ENCODE measurements at regions not wholly inside any gene's neighbourhood (a gene's known extent, or its start where the extent isn't known, plus 50 kb on each side); places are given as distances from the start of the nearest gene placed in this dataset.

GRCh38 chr2:173678186-173678585 is 287.0 kb downstream of the SP3 start:
- no peaks in the 10 kb centered on the region for H3K27me3 ChIP-seq (replicated peaks; ENCODE audit: control insufficient read depth, insufficient read depth, low read length, poor library complexity, severe bottlenecking)
- H3K36me3 ChIP-seq (ENCODE audit: control insufficient read depth, insufficient read depth, low read length): no peaks in the 10 kb centered on the region
- no peak for DNase-seq
- no peak overlapping the region for H3K4me3 ChIP-seq (ENCODE audit: insufficient read depth, low read depth, low read length, poor library complexity, severe bottlenecking)
- H3K4me1 ChIP-seq (ENCODE audit: control insufficient read depth, insufficient read depth, low read length, poor library complexity, severe bottlenecking): no peaks in the 10 kb centered on the region
- no peaks in the 10 kb centered on the region for H3K9me3 ChIP-seq (ENCODE audit: control insufficient read depth, low read length)
- no peak overlapping the region for H3K27ac ChIP-seq (ENCODE audit: insufficient read depth, low read length, poor library complexity, severe bottlenecking)

DNA sequence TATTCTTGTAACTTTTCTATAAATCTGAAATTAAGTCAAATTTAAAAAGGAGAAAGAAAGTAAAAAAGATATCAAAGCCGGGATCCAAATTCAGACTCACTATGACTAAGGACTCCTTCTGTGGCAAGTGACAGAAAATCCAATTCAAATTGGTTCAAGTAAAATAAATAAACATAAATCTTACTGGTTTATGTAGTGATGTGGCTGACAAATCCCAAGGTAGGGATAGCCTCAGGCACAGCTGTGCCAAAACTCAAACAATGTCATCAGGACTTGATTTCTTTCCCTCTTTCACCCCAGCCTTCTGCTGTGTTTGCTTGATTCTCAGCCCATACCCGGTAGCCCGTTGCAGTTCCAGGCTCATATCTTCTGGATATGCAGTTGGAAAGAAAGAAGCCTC is 284.6 kb downstream of the SP3 start:
- Histone ChIP-seq H3K36me3 (ENCODE audit: control insufficient read depth, insufficient read depth, low read length) (no peaks in the 10 kb centered on the region), H3K4me1 (ENCODE audit: control insufficient read depth, insufficient read depth, low read length, poor library complexity, severe bottlenecking) (no peaks in the 10 kb centered on the region), H3K9me3 (ENCODE audit: control insufficient read depth, low read length) (no peaks in the 10 kb centered on the region), H3K27ac (ENCODE audit: insufficient read depth, low read length, poor library complexity, severe bottlenecking) (no peak overlapping the region), H3K27me3 (replicated peaks; ENCODE audit: control insufficient read depth, insufficient read depth, low read length, poor library complexity, severe bottlenecking) (no peaks in the 10 kb centered on the region), H3K4me3 (ENCODE audit: insufficient read depth, low read depth, low read length, poor library complexity, severe bottlenecking) (no peak overlapping the region)
- no peak for DNase-seq

- H3K27me3 ChIP-seq (replicated peaks; ENCODE audit: control insufficient read depth, insufficient read depth, low read length, poor library complexity, severe bottlenecking): no peaks in the 10 kb centered on the region
- no peak overlapping the region for H3K4me3 ChIP-seq (ENCODE audit: insufficient read depth, low read depth, low read length, poor library complexity, severe bottlenecking)
- H3K4me1 ChIP-seq (ENCODE audit: control insufficient read depth, insufficient read depth, low read length, poor library complexity, severe bottlenecking): no peaks in the 10 kb centered on the region
- DNase-seq: no peak
- H3K36me3 ChIP-seq (ENCODE audit: control insufficient read depth, insufficient read depth, low read length): no peaks in the 10 kb centered on the region
- H3K9me3 ChIP-seq (ENCODE audit: control insufficient read depth, low read length): no peaks in the 10 kb centered on the region
- H3K27ac ChIP-seq (ENCODE audit: insufficient read depth, low read length, poor library complexity, severe bottlenecking): no peak overlapping the region
Observed at GRCh38 chr2:173681881-173682650, 283.1 kb downstream of the SP3 start.

GRCh38 chr2:173684896-173685459 is 280.2 kb downstream of the SP3 start:
- no peak for DNase-seq
- no peak overlapping the region for H3K27ac ChIP-seq (ENCODE audit: insufficient read depth, low read length, poor library complexity, severe bottlenecking)

DNA sequence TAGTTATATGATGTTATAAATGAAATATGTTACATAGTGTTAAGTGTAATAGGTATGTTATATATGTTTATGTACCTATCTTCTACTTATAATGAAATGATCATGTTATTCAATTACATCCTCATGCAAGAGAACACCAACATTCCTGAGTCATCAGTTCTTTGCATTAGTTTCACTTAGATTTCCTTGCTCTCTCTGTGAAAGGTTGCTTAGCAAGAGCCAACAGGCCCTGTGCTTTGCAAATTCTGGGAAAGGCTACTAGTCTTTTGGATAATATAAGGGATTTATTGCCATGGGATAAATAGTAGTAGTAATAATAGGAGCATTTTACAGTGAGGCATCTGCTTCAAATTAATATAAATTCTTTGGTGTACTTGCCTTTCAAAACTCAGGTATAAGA is 274.8 kb downstream of the SP3 start:
- no peaks in the 10 kb centered on the region for H3K9me3 ChIP-seq (ENCODE audit: control insufficient read depth, low read length)
- no peak overlapping the region for H3K4me3 ChIP-seq (ENCODE audit: insufficient read depth, low read depth, low read length, poor library complexity, severe bottlenecking)
- H3K27me3 ChIP-seq (replicated peaks; ENCODE audit: control insufficient read depth, insufficient read depth, low read length, poor library complexity, severe bottlenecking): no peaks in the 10 kb centered on the region
- no peak for DNase-seq
- no peak overlapping the region for H3K27ac ChIP-seq (ENCODE audit: insufficient read depth, low read length, poor library complexity, severe bottlenecking)
- no peaks in the 10 kb centered on the region for H3K36me3 ChIP-seq (ENCODE audit: control insufficient read depth, insufficient read depth, low read length)
- H3K4me1 ChIP-seq (ENCODE audit: control insufficient read depth, insufficient read depth, low read length, poor library complexity, severe bottlenecking): no peaks in the 10 kb centered on the region

More at GRCh38 chr2:173684896-173685459, 280.2 kb downstream of the SP3 start:
- H3K36me3 ChIP-seq (ENCODE audit: control insufficient read depth, insufficient read depth, low read length): no peaks in the 10 kb centered on the region
- no peaks in the 10 kb centered on the region for H3K4me1 ChIP-seq (ENCODE audit: control insufficient read depth, insufficient read depth, low read length, poor library complexity, severe bottlenecking)
- no peaks in the 10 kb centered on the region for H3K9me3 ChIP-seq (ENCODE audit: control insufficient read depth, low read length)
- no peak overlapping the region for H3K4me3 ChIP-seq (ENCODE audit: insufficient read depth, low read depth, low read length, poor library complexity, severe bottlenecking)
- no peaks in the 10 kb centered on the region for H3K27me3 ChIP-seq (replicated peaks; ENCODE audit: control insufficient read depth, insufficient read depth, low read length, poor library complexity, severe bottlenecking)

DNA sequence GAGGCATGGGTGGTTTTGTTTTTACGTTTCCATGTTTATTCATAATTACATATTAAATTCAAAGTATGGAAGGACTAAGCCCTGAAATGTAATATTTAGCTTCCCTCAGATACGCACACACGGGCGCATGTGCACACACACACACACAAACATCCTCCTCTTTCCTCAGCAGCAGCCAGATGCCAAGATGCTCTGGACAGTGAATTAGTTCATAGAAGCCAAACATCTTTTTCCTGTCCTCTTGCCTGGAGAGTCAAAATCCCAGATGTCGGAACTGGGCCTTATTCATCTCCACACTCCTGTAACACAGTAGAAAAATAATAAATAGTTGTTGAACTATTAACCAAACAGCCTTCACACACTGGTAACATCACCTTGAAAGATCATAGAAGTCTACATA is 273.1 kb downstream of the SP3 start:
- no peak for DNase-seq
- H3K4me3 ChIP-seq (ENCODE audit: insufficient read depth, low read depth, low read length, poor library complexity, severe bottlenecking): no peak overlapping the region
- no peaks in the 10 kb centered on the region for H3K27me3 ChIP-seq (replicated peaks; ENCODE audit: control insufficient read depth, insufficient read depth, low read length, poor library complexity, severe bottlenecking)
- no peaks in the 10 kb centered on the region for H3K4me1 ChIP-seq (ENCODE audit: control insufficient read depth, insufficient read depth, low read length, poor library complexity, severe bottlenecking)
- H3K27ac ChIP-seq (ENCODE audit: insufficient read depth, low read length, poor library complexity, severe bottlenecking): no peak overlapping the region
- no peaks in the 10 kb centered on the region for H3K36me3 ChIP-seq (ENCODE audit: control insufficient read depth, insufficient read depth, low read length)
- no peaks in the 10 kb centered on the region for H3K9me3 ChIP-seq (ENCODE audit: control insufficient read depth, low read length)

DNA sequence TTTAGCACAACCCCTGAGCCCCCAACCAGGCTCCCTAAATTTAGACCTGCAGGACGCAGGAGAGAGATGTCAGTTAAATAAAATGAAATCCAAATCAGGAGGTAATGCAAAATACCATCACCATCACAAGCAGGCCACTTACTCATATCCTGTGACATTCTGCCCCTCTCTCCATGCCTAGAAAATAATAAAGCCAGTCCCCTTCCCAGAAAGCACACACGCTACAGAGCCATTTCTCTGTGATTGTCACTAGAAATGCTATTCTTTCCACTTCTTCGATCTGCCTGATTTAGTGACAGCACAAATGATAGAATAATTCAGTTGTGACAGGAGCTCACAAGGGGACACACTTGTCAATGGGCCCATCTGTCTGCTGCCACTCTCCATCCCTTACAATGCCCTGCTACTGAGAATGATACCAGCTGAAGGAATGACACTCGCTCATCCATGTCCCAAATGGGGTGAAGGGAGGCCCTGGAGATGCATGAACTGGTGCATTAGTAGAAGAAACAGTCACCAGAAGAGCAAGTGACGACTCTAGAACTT is 272.1 kb downstream of the SP3 start:
- Histone ChIP-seq H3K4me3 (ENCODE audit: insufficient read depth, low read depth, low read length, poor library complexity, severe bottlenecking) (no peak overlapping the region), H3K27me3 (replicated peaks; ENCODE audit: control insufficient read depth, insufficient read depth, low read length, poor library complexity, severe bottlenecking) (no peaks in the 10 kb centered on the region), H3K9me3 (ENCODE audit: control insufficient read depth, low read length) (no peaks in the 10 kb centered on the region), H3K4me1 (ENCODE audit: control insufficient read depth, insufficient read depth, low read length, poor library complexity, severe bottlenecking) (no peaks in the 10 kb centered on the region), H3K36me3 (ENCODE audit: control insufficient read depth, insufficient read depth, low read length) (no peaks in the 10 kb centered on the region), H3K27ac (ENCODE audit: insufficient read depth, low read length, poor library complexity, severe bottlenecking) (no peak overlapping the region)
- no peak for DNase-seq

DNA sequence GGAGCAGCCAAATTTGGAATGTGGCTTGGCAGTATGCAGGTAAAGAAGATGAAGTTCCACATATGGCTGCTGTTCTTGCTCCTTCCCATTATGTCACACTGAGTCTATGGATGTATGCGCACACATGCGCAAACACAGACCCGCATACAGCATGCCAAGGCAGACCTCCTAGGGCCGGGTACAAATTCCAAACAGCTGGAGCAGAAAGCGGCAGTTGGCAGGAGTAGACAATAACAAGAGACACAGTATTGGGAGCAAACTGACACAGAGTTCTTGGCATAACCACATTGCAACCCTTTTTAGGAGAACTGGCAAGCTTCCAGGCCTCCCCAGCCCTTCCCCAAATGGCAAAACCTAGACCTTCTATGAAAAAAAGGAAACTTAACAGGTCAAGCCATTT is 268.9 kb downstream of the SP3 start:
- H3K36me3 ChIP-seq (ENCODE audit: control insufficient read depth, insufficient read depth, low read length): no peaks in the 10 kb centered on the region
- H3K4me1 ChIP-seq (ENCODE audit: control insufficient read depth, insufficient read depth, low read length, poor library complexity, severe bottlenecking): no peaks in the 10 kb centered on the region
- no peaks in the 10 kb centered on the region for H3K9me3 ChIP-seq (ENCODE audit: control insufficient read depth, low read length)
- no peaks in the 10 kb centered on the region for H3K27me3 ChIP-seq (replicated peaks; ENCODE audit: control insufficient read depth, insufficient read depth, low read length, poor library complexity, severe bottlenecking)
- no peak overlapping the region for H3K4me3 ChIP-seq (ENCODE audit: insufficient read depth, low read depth, low read length, poor library complexity, severe bottlenecking)
- H3K27ac ChIP-seq (ENCODE audit: insufficient read depth, low read length, poor library complexity, severe bottlenecking): no peak overlapping the region
- DNase-seq: no peak

- no peaks in the 10 kb centered on the region for H3K9me3 ChIP-seq (ENCODE audit: control insufficient read depth, low read length)
- H3K27ac ChIP-seq (ENCODE audit: insufficient read depth, low read length, poor library complexity, severe bottlenecking): no peak overlapping the region
- no peaks in the 10 kb centered on the region for H3K36me3 ChIP-seq (ENCODE audit: control insufficient read depth, insufficient read depth, low read length)
- DNase-seq: no peak
- no peaks in the 10 kb centered on the region for H3K27me3 ChIP-seq (replicated peaks; ENCODE audit: control insufficient read depth, insufficient read depth, low read length, poor library complexity, severe bottlenecking)
- H3K4me1 ChIP-seq (ENCODE audit: control insufficient read depth, insufficient read depth, low read length, poor library complexity, severe bottlenecking): no peaks in the 10 kb centered on the region
- H3K4me3 ChIP-seq (ENCODE audit: insufficient read depth, low read depth, low read length, poor library complexity, severe bottlenecking): no peak overlapping the region
Observed at GRCh38 chr2:173697929-173698328, 267.2 kb downstream of the SP3 start.

GRCh38 chr2:173705656-173706055 is 259.5 kb downstream of the SP3 start:
- no peak overlapping the region for H3K27ac ChIP-seq (ENCODE audit: insufficient read depth, low read length, poor library complexity, severe bottlenecking)
- H3K27me3 ChIP-seq (replicated peaks; ENCODE audit: control insufficient read depth, insufficient read depth, low read length, poor library complexity, severe bottlenecking): no peaks in the 10 kb centered on the region
- DNase-seq: no peak
- H3K36me3 ChIP-seq (ENCODE audit: control insufficient read depth, insufficient read depth, low read length): no peaks in the 10 kb centered on the region
- H3K4me3 ChIP-seq (ENCODE audit: insufficient read depth, low read depth, low read length, poor library complexity, severe bottlenecking): no peak overlapping the region
- H3K9me3 ChIP-seq (ENCODE audit: control insufficient read depth, low read length): no peaks in the 10 kb centered on the region
- H3K4me1 ChIP-seq (ENCODE audit: control insufficient read depth, insufficient read depth, low read length, poor library complexity, severe bottlenecking): no peaks in the 10 kb centered on the region
